ENCODE measurements at regions not wholly inside any gene's neighbourhood (a gene's known extent, or its start where the extent isn't known, plus 50 kb on each side); places are given as distances from the start of the nearest gene placed in this dataset.
A peak's percentile ranks its signal among the peaks of the same experiment; 100 is the strongest.
"Not testable (repeated sequence)": the region's sequence is repeated elsewhere in the genome, so short reads cannot be mapped to it uniquely, and the experiment has no call there.

DNA sequence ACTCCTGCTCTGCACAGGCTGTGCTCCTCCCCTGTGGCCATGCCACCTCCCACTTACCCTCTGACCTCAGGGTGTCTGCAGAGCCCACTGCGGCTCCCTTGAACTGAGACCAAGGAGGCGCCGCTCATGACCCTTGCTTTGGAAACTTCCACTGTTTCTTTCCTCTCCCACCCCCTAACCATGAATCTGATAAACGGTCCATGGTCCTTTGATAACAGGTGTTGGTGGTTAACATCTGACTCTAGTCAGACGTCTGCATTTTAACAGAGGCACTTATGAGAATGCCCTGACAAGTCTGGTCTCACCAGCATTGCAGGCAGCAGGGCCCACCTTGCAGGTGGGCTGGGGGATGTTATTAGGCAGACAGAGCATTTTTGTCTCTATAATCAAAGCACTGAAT is 113.6 kb upstream of the APCDD1 start:
- H3K4me3 ChIP-seq (ENCODE audit: low read length): no peak overlapping the region
- H3K9me3 ChIP-seq (replicated peaks; ENCODE audit: low read length): no peaks in the 10 kb centered on the region
- peaks cover 11% of the 10 kb centered on the region for H3K27me3 ChIP-seq (ENCODE audit: control insufficient read depth, insufficient read depth, low read length)
- H3K36me3 ChIP-seq (ENCODE audit: insufficient read depth, low read length): no peaks in the 10 kb centered on the region
- no peaks in the 10 kb centered on the region for H3K4me1 ChIP-seq (ENCODE audit: control insufficient read depth, insufficient read depth, low read length)
- no peak overlapping the region for H3K9ac ChIP-seq (ENCODE audit: low read depth, low read length)
- H3K4me2 ChIP-seq (ENCODE audit: low read length): no peak overlapping the region

DNA sequence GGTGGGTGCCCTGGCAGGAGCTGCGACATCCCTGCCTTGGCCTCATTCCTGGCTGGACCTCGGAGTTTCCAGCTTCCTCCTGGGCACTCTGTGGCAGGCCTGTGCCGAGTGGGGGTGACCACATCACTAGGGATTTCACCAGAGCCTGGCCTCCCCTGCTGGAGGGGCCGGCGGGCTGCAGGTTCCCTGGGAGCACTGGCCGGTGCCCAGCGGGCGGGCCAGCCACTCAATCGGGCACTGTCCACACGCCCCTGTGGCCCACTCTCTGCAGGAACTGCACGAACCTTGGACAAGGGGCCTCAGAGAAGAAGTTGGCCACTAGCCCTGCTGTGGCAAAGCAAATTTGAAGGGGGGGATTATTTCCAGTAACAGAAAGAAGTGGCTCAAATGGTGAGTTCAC is 110.7 kb upstream of the APCDD1 start:
- Histone ChIP-seq H3K27me3 (ENCODE audit: control insufficient read depth, insufficient read depth, low read length) (peaks cover 11% of the 10 kb centered on the region), H3K9me3 (replicated peaks; ENCODE audit: low read length) (no peaks in the 10 kb centered on the region), H3K9ac (ENCODE audit: low read depth, low read length) (no peak overlapping the region), H3K4me3 (ENCODE audit: low read length) (no peak overlapping the region), H3K4me1 (ENCODE audit: control insufficient read depth, insufficient read depth, low read length) (no peaks in the 10 kb centered on the region), H3K36me3 (ENCODE audit: insufficient read depth, low read length) (no peaks in the 10 kb centered on the region), H3K4me2 (ENCODE audit: low read length) (no peak overlapping the region)

GRCh38 chr18:10346749-10347415 is 107.6 kb upstream of the APCDD1 start:
- no peak overlapping the region for H3K4me2 ChIP-seq (ENCODE audit: low read length)
- H3K4me3 ChIP-seq (ENCODE audit: low read length): no peak overlapping the region
- no peaks in the 10 kb centered on the region for H3K4me1 ChIP-seq (ENCODE audit: control insufficient read depth, insufficient read depth, low read length)
- H3K27me3 ChIP-seq (ENCODE audit: control insufficient read depth, insufficient read depth, low read length): peaks cover 5% of the 10 kb centered on the region
- H3K36me3 ChIP-seq (ENCODE audit: insufficient read depth, low read length): no peaks in the 10 kb centered on the region
- H3K9ac ChIP-seq (ENCODE audit: low read depth, low read length): no peak overlapping the region
- H3K9me3 ChIP-seq (replicated peaks; ENCODE audit: low read length): no peaks in the 10 kb centered on the region

DNA sequence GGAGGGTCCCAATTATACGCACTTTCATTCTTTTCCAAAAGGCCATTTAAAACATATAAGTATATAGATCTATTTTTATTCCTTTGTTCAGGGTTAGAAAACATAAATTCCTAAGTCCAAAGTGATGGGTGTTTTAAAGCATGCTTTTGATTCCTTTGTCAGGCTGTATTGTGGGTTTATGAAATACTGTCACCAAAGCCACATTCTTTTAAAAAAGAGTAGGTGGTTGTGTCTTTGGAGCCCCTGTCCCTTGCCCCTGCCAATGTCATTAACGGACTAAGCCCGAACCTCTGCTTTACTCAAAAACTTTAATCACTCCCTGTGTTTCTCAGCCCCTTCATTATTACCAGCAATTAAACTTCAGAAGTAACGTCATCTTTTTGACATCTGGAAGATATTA is 104.9 kb upstream of the APCDD1 start:
- no peaks in the 10 kb centered on the region for H3K9me3 ChIP-seq (replicated peaks; ENCODE audit: low read length)
- H3K27me3 ChIP-seq (ENCODE audit: control insufficient read depth, insufficient read depth, low read length): no peaks in the 10 kb centered on the region
- peaks cover 15% of the 10 kb centered on the region for H3K4me1 ChIP-seq (ENCODE audit: control insufficient read depth, insufficient read depth, low read length)
- H3K4me2 ChIP-seq (ENCODE audit: low read length): no peak overlapping the region
- no peaks in the 10 kb centered on the region for H3K36me3 ChIP-seq (ENCODE audit: insufficient read depth, low read length)
- no peak overlapping the region for H3K4me3 ChIP-seq (ENCODE audit: low read length)
- H3K9ac ChIP-seq (ENCODE audit: low read depth, low read length): no peak overlapping the region

DNA sequence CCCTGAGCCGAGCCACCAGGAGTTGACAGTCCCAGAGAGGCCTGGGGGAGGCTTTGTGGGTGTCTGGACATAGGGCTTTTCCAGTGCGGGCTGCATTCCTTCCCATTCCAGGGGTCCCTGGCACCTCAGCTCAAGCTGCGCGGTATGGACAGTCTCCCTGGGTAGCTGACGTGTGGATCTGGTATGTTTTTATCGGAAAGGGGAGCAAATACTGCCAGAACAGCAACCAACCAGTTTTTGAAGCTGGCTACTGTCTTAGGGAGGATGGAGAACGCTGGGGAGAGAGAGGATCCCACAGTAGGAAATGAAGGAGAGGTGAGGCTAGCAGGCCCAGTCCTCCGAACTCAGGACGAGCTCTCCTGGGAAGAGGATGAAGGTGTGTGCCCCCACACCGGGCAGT is 103.8 kb upstream of the APCDD1 start:
- Histone ChIP-seq H3K4me3 (ENCODE audit: low read length) (no peak overlapping the region), H3K9ac (ENCODE audit: low read depth, low read length) (no peak overlapping the region), H3K36me3 (ENCODE audit: insufficient read depth, low read length) (no peaks in the 10 kb centered on the region), H3K4me2 (ENCODE audit: low read length) (no peak overlapping the region), H3K27me3 (ENCODE audit: control insufficient read depth, insufficient read depth, low read length) (no peaks in the 10 kb centered on the region), H3K9me3 (replicated peaks; ENCODE audit: low read length) (no peaks in the 10 kb centered on the region), H3K4me1 (ENCODE audit: control insufficient read depth, insufficient read depth, low read length) (peaks cover 15% of the 10 kb centered on the region)

- Histone ChIP-seq H3K27me3 (ENCODE audit: control insufficient read depth, insufficient read depth, low read length) (no peaks in the 10 kb centered on the region), H3K9ac (ENCODE audit: low read depth, low read length) (no peak overlapping the region), H3K36me3 (ENCODE audit: insufficient read depth, low read length) (no peaks in the 10 kb centered on the region), H3K4me1 (ENCODE audit: control insufficient read depth, insufficient read depth, low read length) (peaks cover 15% of the 10 kb centered on the region), H3K4me2 (ENCODE audit: low read length) (no peak overlapping the region), H3K9me3 (replicated peaks; ENCODE audit: low read length) (no peaks in the 10 kb centered on the region), H3K4me3 (ENCODE audit: low read length) (no peak overlapping the region)
Observed at GRCh38 chr18:10351219-10351818, 103.1 kb upstream of the APCDD1 start.

GRCh38 chr18:10351858-10352257 is 102.6 kb upstream of the APCDD1 start:
- Histone ChIP-seq H3K27me3 (ENCODE audit: control insufficient read depth, insufficient read depth, low read length) (no peaks in the 10 kb centered on the region), H3K9me3 (replicated peaks; ENCODE audit: low read length) (no peaks in the 10 kb centered on the region), H3K4me2 (ENCODE audit: low read length) (no peak overlapping the region), H3K9ac (ENCODE audit: low read depth, low read length) (no peak overlapping the region), H3K4me1 (ENCODE audit: control insufficient read depth, insufficient read depth, low read length) (peaks cover 15% of the 10 kb centered on the region), H3K36me3 (ENCODE audit: insufficient read depth, low read length) (no peaks in the 10 kb centered on the region), H3K4me3 (ENCODE audit: low read length) (no peak overlapping the region)

DNA sequence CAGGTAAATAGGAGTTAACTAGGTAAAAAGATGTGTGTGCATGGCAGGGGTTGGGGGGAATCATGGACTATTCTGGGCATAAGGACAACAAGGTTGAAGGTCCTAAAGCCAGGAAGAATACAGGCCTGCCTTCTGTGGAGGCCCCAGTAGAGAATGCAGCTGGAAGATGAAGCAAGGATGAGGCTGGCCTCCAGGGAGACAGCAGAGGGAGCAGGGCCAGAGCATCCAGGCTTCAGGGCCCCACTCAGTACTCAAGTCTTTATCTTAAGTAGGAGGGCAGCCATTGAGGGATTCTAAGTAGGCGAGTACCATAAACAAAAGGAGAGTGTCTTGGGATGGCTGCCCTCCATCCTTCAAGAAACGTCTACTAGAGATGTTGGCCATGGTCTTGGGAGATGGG is 101.8 kb upstream of the APCDD1 start:
- no peak overlapping the region for H3K9ac ChIP-seq (ENCODE audit: low read depth, low read length)
- H3K4me3 ChIP-seq (ENCODE audit: low read length): no peak overlapping the region
- no peaks in the 10 kb centered on the region for H3K36me3 ChIP-seq (ENCODE audit: insufficient read depth, low read length)
- peaks cover 15% of the 10 kb centered on the region for H3K4me1 ChIP-seq (ENCODE audit: control insufficient read depth, insufficient read depth, low read length)
- no peaks in the 10 kb centered on the region for H3K9me3 ChIP-seq (replicated peaks; ENCODE audit: low read length)
- no peak overlapping the region for H3K4me2 ChIP-seq (ENCODE audit: low read length)
- no peaks in the 10 kb centered on the region for H3K27me3 ChIP-seq (ENCODE audit: control insufficient read depth, insufficient read depth, low read length)

GRCh38 chr18:10353791-10354190 is 100.6 kb upstream of the APCDD1 start:
- Histone ChIP-seq H3K4me1 (ENCODE audit: control insufficient read depth, insufficient read depth, low read length) (peaks cover 15% of the 10 kb centered on the region), H3K9ac (ENCODE audit: low read depth, low read length) (peak overlapping the region; percentile 2), H3K4me3 (ENCODE audit: low read length) (no peak overlapping the region), H3K27me3 (ENCODE audit: control insufficient read depth, insufficient read depth, low read length) (no peaks in the 10 kb centered on the region), H3K9me3 (replicated peaks; ENCODE audit: low read length) (no peaks in the 10 kb centered on the region), H3K36me3 (ENCODE audit: insufficient read depth, low read length) (no peaks in the 10 kb centered on the region), H3K4me2 (ENCODE audit: low read length) (peak overlapping the region; percentile 52)

- Histone ChIP-seq H3K4me3 (ENCODE audit: low read length) (no peak overlapping the region), H3K9me3 (replicated peaks; ENCODE audit: low read length) (no peaks in the 10 kb centered on the region), H3K36me3 (ENCODE audit: insufficient read depth, low read length) (no peaks in the 10 kb centered on the region), H3K9ac (ENCODE audit: low read depth, low read length) (peak overlapping the region; percentile 2), H3K27me3 (ENCODE audit: control insufficient read depth, insufficient read depth, low read length) (no peaks in the 10 kb centered on the region), H3K4me2 (ENCODE audit: low read length) (peak overlapping the region; percentile 38), H3K4me1 (ENCODE audit: control insufficient read depth, insufficient read depth, low read length) (peaks cover 15% of the 10 kb centered on the region)
Observed at GRCh38 chr18:10354241-10354811, 100.1 kb upstream of the APCDD1 start.

DNA sequence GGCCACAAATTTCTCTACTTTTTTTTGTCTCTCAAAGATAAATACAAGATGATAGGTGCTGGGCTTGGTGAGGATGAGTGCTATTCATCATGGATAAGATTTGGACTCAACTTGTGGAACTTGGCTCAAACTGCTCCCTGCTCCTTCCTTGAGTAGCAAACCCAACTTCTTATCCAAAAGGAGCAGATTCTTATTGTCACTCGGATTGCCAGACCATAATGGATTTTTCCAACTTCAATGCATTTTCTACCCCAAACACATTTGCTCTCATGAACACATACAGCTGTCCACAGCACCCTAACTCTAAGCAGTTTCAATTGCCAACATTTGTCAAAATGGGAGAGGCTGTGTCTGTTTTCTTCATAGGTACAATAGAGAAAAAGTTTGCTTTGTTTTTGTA is 99.5 kb upstream of the APCDD1 start:
- no peaks in the 10 kb centered on the region for H3K9me3 ChIP-seq (replicated peaks; ENCODE audit: low read length)
- no peaks in the 10 kb centered on the region for H3K27me3 ChIP-seq (ENCODE audit: control insufficient read depth, insufficient read depth, low read length)
- no peak overlapping the region for H3K4me3 ChIP-seq (ENCODE audit: low read length)
- no peak overlapping the region for H3K4me2 ChIP-seq (ENCODE audit: low read length)
- H3K9ac ChIP-seq (ENCODE audit: low read depth, low read length): no peak overlapping the region
- H3K36me3 ChIP-seq (ENCODE audit: insufficient read depth, low read length): no peaks in the 10 kb centered on the region
- H3K4me1 ChIP-seq (ENCODE audit: control insufficient read depth, insufficient read depth, low read length): peaks cover 15% of the 10 kb centered on the region

- H3K4me2 ChIP-seq (ENCODE audit: low read length); H3K9me3 ChIP-seq (replicated peaks; ENCODE audit: low read length); H3K4me3 ChIP-seq (ENCODE audit: low read length); H3K9ac ChIP-seq (ENCODE audit: low read depth, low read length); H3K36me3 ChIP-seq (ENCODE audit: insufficient read depth, low read length); H3K27me3 ChIP-seq (ENCODE audit: control insufficient read depth, insufficient read depth, low read length): not testable (repeated sequence)
- peaks cover 15% of the 10 kb centered on the region for H3K4me1 ChIP-seq (ENCODE audit: control insufficient read depth, insufficient read depth, low read length)
Observed at GRCh38 chr18:10356999-10357398, 97.4 kb upstream of the APCDD1 start.
